Vagina (tissue), 2 donors: ENCODE measurements at regions not wholly inside any gene's neighbourhood (a gene's known extent, or its start where the extent isn't known, plus 50 kb on each side); places are given as distances from the start of the nearest gene placed in this dataset.

Experiments used
- CTCF ChIP-seq, 3 experiments: fragments of 450-650 bp in 2 of 3; fragments of 200-600 bp in 1 of 3; sonication (generic) in 1 of 3; IDR thresholded peaks; one replicate each; pipeline ENCODE4 v1.5.1; 2017 to 2019; ENCODE audit warnings: antibody characterized with exemption in 3 of 3, mild to moderate bottlenecking in 2 of 3, moderate library complexity in 2 of 3
- POLR2A ChIP-seq, 2 donors: fragments of 450-650 bp; IDR thresholded peaks; one replicate each; pipeline ENCODE4 v1.6.1; 2017; ENCODE audit warnings: antibody characterized with exemption in 2 of 2, mild to moderate bottlenecking in 2 of 2, moderate library complexity in 2 of 2
- POLR2AphosphoS5 ChIP-seq, 2 donors: sonication (generic); formaldehyde crosslinking; IDR thresholded peaks; one replicate each; pipeline ENCODE4 v1.9.0; 2017; ENCODE audit warnings: antibody characterized with exemption in 2 of 2, mild to moderate bottlenecking in 2 of 2, low read depth in 1 of 2; ENCODE audit not compliant: insufficient read depth in 1 of 2

- no peak for TF ChIP-seq POLR2AphosphoS5 (IDR thresholded peaks at IDR 0.05; ENCODE audit: insufficient read depth in 1 of 2, low read depth in 1 of 2)
- TF ChIP-seq CTCF (IDR thresholded peaks at IDR 0.05), result no peak
- TF ChIP-seq POLR2A (IDR thresholded peaks at IDR 0.05), result no peak
Measured at GRCh38 chr3:8305371-8305770, 196.3 kb upstream of the LMCD1 start.
